Transverse colon (tissue), 4 donors: ENCODE measurements at regions not wholly inside any gene's neighbourhood (a gene's known extent, or its start where the extent isn't known, plus 50 kb on each side); places are given as distances from the start of the nearest gene placed in this dataset.

Experiments used
- EP300 ChIP-seq: sonication (generic); formaldehyde crosslinking; IDR thresholded peaks from one replicate; pipeline ENCODE4 v1.6.1; 2017; ENCODE audit warnings: antibody characterized with exemption, low read depth
- POLR2A ChIP-seq: fragments of 450-650 bp; IDR thresholded peaks from one replicate; pipeline ENCODE4 v1.6.1; 2016; ENCODE audit warnings: antibody characterized with exemption, mild to moderate bottlenecking, moderate library complexity
- POLR2AphosphoS5 ChIP-seq, 3 donors: sonication (generic); formaldehyde crosslinking; IDR thresholded peaks; one replicate each; pipeline ENCODE4 v1.6.1; 2016; ENCODE audit warnings: antibody characterized with exemption in 3 of 3
- TF ChIP-seq, protein P1 (sequence below), 5 experiments: fragments of 200-600 bp in 3 of 5; fragments of 450-650 bp in 2 of 5; sonication (generic) in 3 of 5; IDR thresholded peaks; 1 replicate in 2 of 5; 2 replicates in 3 of 5; pipeline ENCODE4 v1.5.1; 2016 to 2017; ENCODE audit warnings: antibody characterized with exemption in 5 of 5, inconsistent platforms in 3 of 5, mild to moderate bottlenecking in 2 of 5, moderate library complexity in 1 of 5

DNA sequence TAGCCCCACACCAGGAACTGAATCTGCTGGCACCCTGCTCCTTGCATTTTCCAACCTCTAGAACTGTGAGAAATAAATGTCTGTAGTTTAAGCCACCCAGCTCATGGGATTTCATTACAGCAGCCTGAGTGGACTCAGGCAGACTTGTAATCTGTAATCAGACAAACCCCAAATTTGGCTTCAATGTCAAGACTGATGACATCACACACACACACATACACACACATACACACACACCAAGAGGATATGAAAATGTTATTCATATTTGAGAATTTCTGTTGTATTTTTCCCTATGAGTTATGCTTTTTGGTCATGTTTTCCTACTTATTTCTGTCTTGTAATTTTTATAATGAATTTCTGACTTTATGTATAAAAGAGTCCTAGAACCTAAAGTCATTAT lies 83.8 kb upstream of the GLI2 start:
- TF ChIP-seq, protein P1, sequence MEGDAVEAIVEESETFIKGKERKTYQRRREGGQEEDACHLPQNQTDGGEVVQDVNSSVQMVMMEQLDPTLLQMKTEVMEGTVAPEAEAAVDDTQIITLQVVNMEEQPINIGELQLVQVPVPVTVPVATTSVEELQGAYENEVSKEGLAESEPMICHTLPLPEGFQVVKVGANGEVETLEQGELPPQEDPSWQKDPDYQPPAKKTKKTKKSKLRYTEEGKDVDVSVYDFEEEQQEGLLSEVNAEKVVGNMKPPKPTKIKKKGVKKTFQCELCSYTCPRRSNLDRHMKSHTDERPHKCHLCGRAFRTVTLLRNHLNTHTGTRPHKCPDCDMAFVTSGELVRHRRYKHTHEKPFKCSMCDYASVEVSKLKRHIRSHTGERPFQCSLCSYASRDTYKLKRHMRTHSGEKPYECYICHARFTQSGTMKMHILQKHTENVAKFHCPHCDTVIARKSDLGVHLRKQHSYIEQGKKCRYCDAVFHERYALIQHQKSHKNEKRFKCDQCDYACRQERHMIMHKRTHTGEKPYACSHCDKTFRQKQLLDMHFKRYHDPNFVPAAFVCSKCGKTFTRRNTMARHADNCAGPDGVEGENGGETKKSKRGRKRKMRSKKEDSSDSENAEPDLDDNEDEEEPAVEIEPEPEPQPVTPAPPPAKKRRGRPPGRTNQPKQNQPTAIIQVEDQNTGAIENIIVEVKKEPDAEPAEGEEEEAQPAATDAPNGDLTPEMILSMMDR (IDR thresholded peaks at IDR 0.05), result no peak
- TF ChIP-seq POLR2A (no peak), POLR2AphosphoS5 (IDR thresholded peaks at IDR 0.05) (no peak), EP300 (no peak)
